Activated CD8-positive, alpha-beta memory T cell treated with anti-CD3 and anti-CD28 coated beads, Interleukin-2, amount 10 ng/mL, durations not matched to agents 7 days and 5 days (primary cell): ENCODE measurements at regions not wholly inside any gene's neighbourhood (a gene's known extent, or its start where the extent isn't known, plus 50 kb on each side); places are given as distances from the start of the nearest gene placed in this dataset.

Experiments
- ATAC-seq: fragments of 150-1000 bp; cut with Tn5 transposase; one replicate; pipeline ENCODE4 v1.10.0; 2021; ENCODE audit warnings: moderate library complexity
- CTCF ChIA-PET: fragments of 350-600 bp; sonication (Branson Sonifier 250); formaldehyde crosslinking; loops from one replicate; lab custom pipeline; 2021; ENCODE audit warnings: antibody characterized with exemption; lab: Charles Lee
- DNase-seq: peaks from one replicate; pipeline ENCODE4 v3.0.0-alpha.2; 2020
- H3K27ac Mint-ChIP-seq: one replicate; pipeline ENCODE4 v1.8.0; 2021; ENCODE audit warnings: mild to moderate bottlenecking, mixed read lengths
- H3K27me3 Mint-ChIP-seq: one replicate; pipeline ENCODE4 v1.8.0; 2021; ENCODE audit warnings: mixed read lengths
- H3K36me3 Mint-ChIP-seq: one replicate; pipeline ENCODE4 v1.8.0; 2021; ENCODE audit warnings: mild to moderate bottlenecking, mixed read lengths
- H3K4me1 Mint-ChIP-seq: one replicate; pipeline ENCODE4 v1.8.0; 2021; ENCODE audit warnings: mixed read lengths
- H3K4me3 Mint-ChIP-seq: one replicate; pipeline ENCODE4 v1.8.0; 2021; ENCODE audit warnings: mild to moderate bottlenecking, moderate library complexity, mixed read lengths
- H3K9me3 Mint-ChIP-seq: one replicate; pipeline ENCODE4 v1.8.0; 2022; ENCODE audit warnings: low read depth, mixed read lengths

- H3K4me3 Mint-ChIP-seq = no peak overlapping the region
- CTCF ChIA-PET = no interaction called here
Measured at GRCh38 chr6:167523426-167523825, 198.5 kb downstream of the TTLL2 start.

GRCh38 chr6:167524261-167525111 is 199.6 kb downstream of the TTLL2 start:
- H3K4me1 Mint-ChIP-seq = no peaks in the 10 kb centered on the region
- H3K27me3 Mint-ChIP-seq = no peaks in the 10 kb centered on the region
- no peak overlapping the region for H3K27ac Mint-ChIP-seq
- ATAC-seq = no peak
- H3K36me3 Mint-ChIP-seq = no peaks in the 10 kb centered on the region
- no peak for DNase-seq
- CTCF ChIA-PET = no interaction called here
- no peak overlapping the region for H3K4me3 Mint-ChIP-seq
- no peaks in the 10 kb centered on the region for H3K9me3 Mint-ChIP-seq

More at GRCh38 chr6:167523426-167523825, 198.5 kb downstream of the TTLL2 start:
- Mint-ChIP-seq H3K4me1 (no peaks in the 10 kb centered on the region), H3K36me3 (no peaks in the 10 kb centered on the region), H3K9me3 (no peaks in the 10 kb centered on the region), H3K27me3 (no peaks in the 10 kb centered on the region), H3K27ac (no peak overlapping the region)
- no peak for DNase-seq
- ATAC-seq = no peak

GRCh38 chr6:167525774-167526173 is 200.9 kb downstream of the TTLL2 start:
- Mint-ChIP-seq H3K27ac (no peak overlapping the region), H3K9me3 (no peaks in the 10 kb centered on the region), H3K4me1 (no peaks in the 10 kb centered on the region), H3K36me3 (no peaks in the 10 kb centered on the region), H3K4me3 (no peak overlapping the region), H3K27me3 (peaks cover under 1% of the 10 kb centered on the region)
- ATAC-seq (no peak), DNase-seq (no peak)
- CTCF ChIA-PET = no interaction called here

GRCh38 chr6:167526465-167527368 is 201.8 kb downstream of the TTLL2 start:
- Mint-ChIP-seq H3K27me3 (peaks cover 4% of the 10 kb centered on the region), H3K36me3 (no peaks in the 10 kb centered on the region), H3K4me1 (no peaks in the 10 kb centered on the region), H3K4me3 (no peak overlapping the region), H3K9me3 (no peaks in the 10 kb centered on the region), H3K27ac (no peak overlapping the region)
- no peak for DNase-seq
- ATAC-seq = no peak
- CTCF ChIA-PET = no interaction called here

- DNase-seq (no peak), ATAC-seq (no peak)
- Mint-ChIP-seq H3K27me3 (peaks cover 4% of the 10 kb centered on the region), H3K4me1 (no peaks in the 10 kb centered on the region), H3K36me3 (no peaks in the 10 kb centered on the region), H3K27ac (no peak overlapping the region), H3K9me3 (no peaks in the 10 kb centered on the region), H3K4me3 (no peak overlapping the region)
- CTCF ChIA-PET = no interaction called here
Measured at GRCh38 chr6:167528239-167528638, 203.4 kb downstream of the TTLL2 start.

- Mint-ChIP-seq H3K36me3 (no peaks in the 10 kb centered on the region), H3K27ac (no peak overlapping the region), H3K27me3 (peaks cover 4% of the 10 kb centered on the region), H3K4me3 (no peak overlapping the region), H3K4me1 (no peaks in the 10 kb centered on the region), H3K9me3 (no peaks in the 10 kb centered on the region)
- ATAC-seq (no peak), DNase-seq (no peak)
- CTCF ChIA-PET = no interaction called here
Measured at GRCh38 chr6:167528976-167529375, 204.1 kb downstream of the TTLL2 start.

- H3K4me3 Mint-ChIP-seq = no peak overlapping the region
- no peaks in the 10 kb centered on the region for H3K36me3 Mint-ChIP-seq
- peaks cover 4% of the 10 kb centered on the region for H3K27me3 Mint-ChIP-seq
- H3K27ac Mint-ChIP-seq = no peak overlapping the region
- ATAC-seq (no peak), DNase-seq (no peak)
- H3K9me3 Mint-ChIP-seq = no peaks in the 10 kb centered on the region
- CTCF ChIA-PET = no interaction called here
- H3K4me1 Mint-ChIP-seq = no peaks in the 10 kb centered on the region
Measured at GRCh38 chr6:167529444-167530335, 204.8 kb downstream of the TTLL2 start.

GRCh38 chr6:167530951-167531350 is 206.1 kb downstream of the TTLL2 start:
- H3K36me3 Mint-ChIP-seq = no peaks in the 10 kb centered on the region
- CTCF ChIA-PET = no interaction called here
- H3K27ac Mint-ChIP-seq = no peak overlapping the region
- H3K4me1 Mint-ChIP-seq = no peaks in the 10 kb centered on the region
- no peak for ATAC-seq
- peaks cover 4% of the 10 kb centered on the region for H3K27me3 Mint-ChIP-seq
- H3K4me3 Mint-ChIP-seq = no peak overlapping the region
- no peaks in the 10 kb centered on the region for H3K9me3 Mint-ChIP-seq
- DNase-seq = no peak

- Mint-ChIP-seq H3K4me3 (no peak overlapping the region), H3K36me3 (no peaks in the 10 kb centered on the region), H3K4me1 (no peaks in the 10 kb centered on the region), H3K9me3 (no peaks in the 10 kb centered on the region), H3K27ac (no peak overlapping the region), H3K27me3 (peaks cover 7% of the 10 kb centered on the region)
- ATAC-seq = no peak
- DNase-seq = no peak
- CTCF ChIA-PET = no interaction called here
Measured at GRCh38 chr6:167532410-167533288, 207.8 kb downstream of the TTLL2 start.

- H3K36me3 Mint-ChIP-seq = no peaks in the 10 kb centered on the region
- H3K9me3 Mint-ChIP-seq = no peaks in the 10 kb centered on the region
- peaks cover 12% of the 10 kb centered on the region for H3K27me3 Mint-ChIP-seq
- H3K4me1 Mint-ChIP-seq = no peaks in the 10 kb centered on the region
- H3K27ac Mint-ChIP-seq = no peak overlapping the region
- CTCF ChIA-PET = no interaction called here
- H3K4me3 Mint-ChIP-seq = no peak overlapping the region
- no peak for DNase-seq
- no peak for ATAC-seq
Measured at GRCh38 chr6:167533851-167534250, 209.0 kb downstream of the TTLL2 start.

- ATAC-seq (no peak), DNase-seq (no peak)
- Mint-ChIP-seq H3K27ac (no peak overlapping the region), H3K27me3 (peaks cover 8% of the 10 kb centered on the region), H3K4me3 (no peak overlapping the region), H3K36me3 (no peaks in the 10 kb centered on the region), H3K9me3 (no peaks in the 10 kb centered on the region), H3K4me1 (no peaks in the 10 kb centered on the region)
- CTCF ChIA-PET = no interaction called here
Measured at GRCh38 chr6:167537816-167538215, 212.9 kb downstream of the TTLL2 start.

- Mint-ChIP-seq H3K4me3 (no peak overlapping the region), H3K27ac (no peak overlapping the region), H3K9me3 (no peaks in the 10 kb centered on the region), H3K27me3 (peaks cover 8% of the 10 kb centered on the region), H3K4me1 (no peaks in the 10 kb centered on the region), H3K36me3 (no peaks in the 10 kb centered on the region)
- CTCF ChIA-PET = no interaction called here
- DNase-seq = no peak
- no peak for ATAC-seq
Measured at GRCh38 chr6:167538746-167539145, 213.9 kb downstream of the TTLL2 start.
